Liver (tissue), 8 donors: ENCODE measurements at regions not wholly inside any gene's neighbourhood (a gene's known extent, or its start where the extent isn't known, plus 50 kb on each side); places are given as distances from the start of the nearest gene placed in this dataset.

Experiments
- DNase-seq: peaks from one replicate; pipeline ENCODE4 v3.0.0-alpha.2; 2017; ENCODE audit warnings: low spot score
- H3K27ac ChIP-seq, 2 donors: one replicate each; pipeline ENCODE4 v1.7.0; 2013; ENCODE audit warnings: inconsistent platforms in 2 of 2, low read length in 2 of 2, control low read depth in 1 of 2, low read depth in 1 of 2, mild to moderate bottlenecking in 1 of 2
- H3K27me3 ChIP-seq, 4 donors: one replicate each; pipeline versions ENCODE4 v1.6.1 to v1.7.0; 2013; ENCODE audit warnings: low read length in 3 of 4, inconsistent platforms in 1 of 4, mild to moderate bottlenecking in 1 of 4, moderate library complexity in 1 of 4; ENCODE audit not compliant: control insufficient read depth in 4 of 4, insufficient read depth in 4 of 4
- H3K36me3 ChIP-seq, 4 donors: one replicate each; pipeline versions ENCODE4 v1.6.1 to v1.7.0; 2013; ENCODE audit warnings: low read length in 3 of 4, mild to moderate bottlenecking in 3 of 4, low read depth in 1 of 4, moderate library complexity in 1 of 4; ENCODE audit not compliant: control insufficient read depth in 4 of 4, insufficient read depth in 3 of 4
- H3K4me1 ChIP-seq, 4 donors: one replicate each; pipeline versions ENCODE4 v1.6.1 to v1.7.0; 2013; ENCODE audit warnings: low read length in 3 of 4, mild to moderate bottlenecking in 3 of 4, moderate library complexity in 1 of 4; ENCODE audit not compliant: control insufficient read depth in 4 of 4, insufficient read depth in 4 of 4
- H3K4me3 ChIP-seq, 3 donors: one replicate each; pipeline versions ENCODE4 v1.6.1 to v1.7.0; 2013; ENCODE audit warnings: low read length in 3 of 3, control low read depth in 1 of 3, low read depth in 1 of 3, mild to moderate bottlenecking in 1 of 3
- H3K9ac ChIP-seq, 2 donors: one replicate each; pipeline ENCODE4 v1.7.0; 2013; ENCODE audit warnings: low read length in 2 of 2, mild to moderate bottlenecking in 2 of 2, moderate library complexity in 2 of 2, control low read depth in 1 of 2, low read depth in 1 of 2
- H3K9me3 ChIP-seq, 4 donors: one replicate each; pipeline versions ENCODE4 v1.6.1 to v1.7.0; 2013; ENCODE audit warnings: low read length in 3 of 4; ENCODE audit not compliant: control insufficient read depth in 4 of 4
- ATF3 ChIP-seq: IDR thresholded peaks from 2 replicates; pipeline ENCODE4 v1.6.1; 2016; ENCODE audit warnings: antibody characterized with exemption
- CTCF ChIP-seq: fragments of 150-350 bp; IDR thresholded peaks from 2 replicates; pipeline ENCODE4 v1.5.1; 2017; ENCODE audit warnings: improper control_type of control experiment, low read depth, low read length; ENCODE audit not compliant: missing input control
- EGR1 ChIP-seq, 2 donors: IDR thresholded peaks; 2 replicates each; pipeline ENCODE4 v1.6.1; 2016 to 2018; ENCODE audit warnings: antibody characterized with exemption in 2 of 2, low read depth in 2 of 2
- FOXA1 ChIP-seq: IDR thresholded peaks from 2 replicates; pipeline ENCODE4 v1.6.1; 2016; ENCODE audit warnings: antibody characterized with exemption
- FOXA2 ChIP-seq: IDR thresholded peaks from 2 replicates; pipeline ENCODE4 v1.6.1; 2016; ENCODE audit warnings: antibody characterized with exemption
- HNF4G ChIP-seq: IDR thresholded peaks from 2 replicates; pipeline ENCODE4 v1.6.1; 2016; ENCODE audit warnings: antibody characterized with exemption
- RAD21 ChIP-seq, 2 donors: IDR thresholded peaks; 2 replicates each; pipeline ENCODE4 v1.6.1; 2016; ENCODE audit warnings: antibody characterized with exemption in 2 of 2, mild to moderate bottlenecking in 2 of 2
- REST ChIP-seq: IDR thresholded peaks from 2 replicates; pipeline ENCODE4 v1.6.1; 2016; ENCODE audit warnings: antibody characterized with exemption, mild to moderate bottlenecking
- YY1 ChIP-seq: IDR thresholded peaks from 2 replicates; pipeline ENCODE4 v1.6.1; 2016; ENCODE audit warnings: antibody characterized with exemption, mild to moderate bottlenecking
- WGBS: extraction: QIAGEN DNeasy Blood & Tissue Kit; methylation state at CpG from one replicate; pipeline ENCODE4 v1.1.7; 2013; 5-methylcytosine and 5-hydroxymethylcytosine counted together
- donor health status: healthy.
- donor health status: healthy.
- donor health status: healthy.
- donor health status: healthy.
- donor health status: healthy.

GRCh38 chr2:9139491-9140443 lies 66.8 kb upstream of the ASAP2 start:
- peak; percentile 68 to 83 for TF ChIP-seq RAD21 (IDR thresholded peaks at IDR 0.05)
- no peak for TF ChIP-seq FOXA1
- TF ChIP-seq FOXA2, result no peak
- TF ChIP-seq ATF3, result no peak
- peak; percentile 63 for TF ChIP-seq CTCF
- no peak for TF ChIP-seq HNF4G
- WGBS, result 37% methylated on average over 19 of the region's 19 CpGs

GRCh38 chr2:9137379-9138150 lies 69.0 kb upstream of the ASAP2 start:
- TF ChIP-seq RAD21 (IDR thresholded peaks at IDR 0.05) (no peak), REST (no peak), YY1 (no peak), EGR1 (IDR thresholded peaks at IDR 0.05; ENCODE audit: low read depth in 2 of 2) (no peak)
- Histone ChIP-seq H3K4me3 (no peak overlapping the region), H3K36me3 (no peaks in the 10 kb centered on the region), H3K4me1 (peaks cover 0 to 2% (median under 1%) of the 10 kb centered on the region in 4 donors), H3K27me3 (no peaks in the 10 kb centered on the region), H3K9me3 (no peaks in the 10 kb centered on the region), H3K9ac (no peak overlapping the region), H3K27ac (no peak overlapping the region)
- 76% methylated on average over 24 of the region's 24 CpGs for WGBS
- DNase-seq, result no peak

More at GRCh38 chr2:9139491-9140443, 66.8 kb upstream of the ASAP2 start:
- no peak overlapping the region for H3K9ac ChIP-seq
- H3K27me3 ChIP-seq, result no peaks in the 10 kb centered on the region
- no peak overlapping the region for H3K27ac ChIP-seq
- no peaks in the 10 kb centered on the region for H3K36me3 ChIP-seq
- no peaks in the 10 kb centered on the region for H3K9me3 ChIP-seq
- no peak overlapping the region for H3K4me3 ChIP-seq
- H3K4me1 ChIP-seq, result peaks cover 0 to 8% (median 4%) of the 10 kb centered on the region in 4 donors
- peak; percentile 86 for DNase-seq
